ENCODE measurements at regions not wholly inside any gene's neighbourhood (a gene's known extent, or its start where the extent isn't known, plus 50 kb on each side); places are given as distances from the start of the nearest gene placed in this dataset.

GRCh38 chr10:83952314-83952713 lies 187.0 kb upstream of the GHITM start:
- Mint-ChIP-seq H3K9me3 (ENCODE audit: unreplicated experiment) (no peaks in the 10 kb centered on the region), H3K4me1 (ENCODE audit: unreplicated experiment) (no peaks in the 10 kb centered on the region), H3K27ac (ENCODE audit: unreplicated experiment) (no peak overlapping the region)

GRCh38 chr10:83953589-83953988 lies 185.7 kb upstream of the GHITM start:
- H3K36me3 Mint-ChIP-seq (ENCODE audit: unreplicated experiment) = no peaks in the 10 kb centered on the region
- H3K4me3 Mint-ChIP-seq (ENCODE audit: unreplicated experiment) = no peak overlapping the region
- no peaks in the 10 kb centered on the region for H3K9me3 Mint-ChIP-seq (ENCODE audit: unreplicated experiment)
- H3K4me1 Mint-ChIP-seq (ENCODE audit: unreplicated experiment) = no peaks in the 10 kb centered on the region
- no peaks in the 10 kb centered on the region for H3K27me3 Mint-ChIP-seq (ENCODE audit: unreplicated experiment)
- TF ChIP-seq CTCF (IDR thresholded peaks at IDR 0.05) = no peak
- DNase-seq (ENCODE audit: extremely low spot score, unreplicated experiment) = no peak
- H3K27ac Mint-ChIP-seq (ENCODE audit: unreplicated experiment) = no peak overlapping the region

More at GRCh38 chr10:83952314-83952713, 187.0 kb upstream of the GHITM start:
- DNase-seq (ENCODE audit: extremely low spot score, unreplicated experiment) = no peak
- H3K27me3 Mint-ChIP-seq (ENCODE audit: unreplicated experiment) = no peaks in the 10 kb centered on the region
- TF ChIP-seq CTCF (IDR thresholded peaks at IDR 0.05) = no peak
- no peaks in the 10 kb centered on the region for H3K36me3 Mint-ChIP-seq (ENCODE audit: unreplicated experiment)
- H3K4me3 Mint-ChIP-seq (ENCODE audit: unreplicated experiment) = no peak overlapping the region

GRCh38 chr10:83954193-83954799 lies 185.0 kb upstream of the GHITM start:
- Mint-ChIP-seq H3K27ac (ENCODE audit: unreplicated experiment) (no peak overlapping the region), H3K4me3 (ENCODE audit: unreplicated experiment) (no peak overlapping the region), H3K9me3 (ENCODE audit: unreplicated experiment) (no peaks in the 10 kb centered on the region), H3K27me3 (ENCODE audit: unreplicated experiment) (no peaks in the 10 kb centered on the region), H3K36me3 (ENCODE audit: unreplicated experiment) (no peaks in the 10 kb centered on the region), H3K4me1 (ENCODE audit: unreplicated experiment) (no peaks in the 10 kb centered on the region)
- DNase-seq (ENCODE audit: extremely low spot score, unreplicated experiment) = no peak
- TF ChIP-seq CTCF (IDR thresholded peaks at IDR 0.05) = no peak

- Mint-ChIP-seq H3K36me3 (ENCODE audit: unreplicated experiment) (no peaks in the 10 kb centered on the region), H3K4me1 (ENCODE audit: unreplicated experiment) (no peaks in the 10 kb centered on the region), H3K27me3 (ENCODE audit: unreplicated experiment) (no peaks in the 10 kb centered on the region), H3K4me3 (ENCODE audit: unreplicated experiment) (no peak overlapping the region), H3K27ac (ENCODE audit: unreplicated experiment) (no peak overlapping the region), H3K9me3 (ENCODE audit: unreplicated experiment) (no peaks in the 10 kb centered on the region)
- DNase-seq (ENCODE audit: extremely low spot score, unreplicated experiment) = no peak
- TF ChIP-seq CTCF (IDR thresholded peaks at IDR 0.05) = no peak
These were observed 183.9 kb upstream of the GHITM start for GRCh38 chr10:83955406-83955805.

GRCh38 chr10:83957168-83957947 lies 182.0 kb upstream of the GHITM start:
- H3K27me3 Mint-ChIP-seq (ENCODE audit: unreplicated experiment) = no peaks in the 10 kb centered on the region
- no peak for TF ChIP-seq CTCF (IDR thresholded peaks at IDR 0.05)
- no peak overlapping the region for H3K4me3 Mint-ChIP-seq (ENCODE audit: unreplicated experiment)
- no peak overlapping the region for H3K27ac Mint-ChIP-seq (ENCODE audit: unreplicated experiment)
- H3K36me3 Mint-ChIP-seq (ENCODE audit: unreplicated experiment) = no peaks in the 10 kb centered on the region
- H3K9me3 Mint-ChIP-seq (ENCODE audit: unreplicated experiment) = no peaks in the 10 kb centered on the region
- no peak for DNase-seq (ENCODE audit: extremely low spot score, unreplicated experiment)
- H3K4me1 Mint-ChIP-seq (ENCODE audit: unreplicated experiment) = no peaks in the 10 kb centered on the region

Measured in osteocyte (in vitro differentiated cells).